IMR-90 (cell line): ENCODE measurements at regions not wholly inside any gene's neighbourhood (a gene's known extent, or its start where the extent isn't known, plus 50 kb on each side); places are given as distances from the start of the nearest gene placed in this dataset.

Experiments used
- ATAC-seq: fragments of 200-7000 bp; cut with Tn5 transposase; 2 replicates; pipeline ENCODE4 v1.9.1; 2020; ENCODE audit warnings: low read depth, mild to moderate bottlenecking, moderate library complexity
- BruUV-seq: library from RNA; stranded (reverse); fragments of 400-500 nt; replicated peaks from 2 replicates; lab custom pipeline; 2021; lab: Mats Ljungman, UMichigan
- CTCF ChIA-PET: fragments of 300-600 bp; formaldehyde crosslinking; extraction: SDS; loops from one replicate; lab custom pipeline; 2021; ENCODE audit warnings: antibody characterized with exemption; lab: Yijun Ruan, JAX
- POLR2A ChIA-PET: fragments of 300-600 bp; sonication (Branson Sonifier 250); formaldehyde crosslinking; loops from one replicate; lab custom pipeline; 2022; ENCODE audit warnings: antibody characterized with exemption; ENCODE audit not compliant: unreplicated experiment; lab: Charles Lee
- DNase-seq: peaks from one replicate; pipeline ENCODE4 v3.0.0; 2013
- H2AFZ ChIP-seq: replicated peaks from 2 replicates; pipeline ENCODE3; 2013; ENCODE audit warnings: low read length, mild to moderate bottlenecking; ENCODE audit not compliant: poor library complexity
- H2AK5ac ChIP-seq: 2 replicates; pipeline ENCODE4 v1.6.1; 2013; ENCODE audit warnings: low read depth, low read length, inconsistent platforms
- H2AK9ac ChIP-seq: replicated peaks from 2 replicates; pipeline ENCODE3; 2013; ENCODE audit warnings: mild to moderate bottlenecking, low read depth, low read length, moderate library complexity; ENCODE audit not compliant: poor library complexity
- H2BK120ac ChIP-seq: 2 replicates; pipeline ENCODE4 v1.6.1; 2013; ENCODE audit warnings: low read depth, low read length, inconsistent platforms
- H2BK15ac ChIP-seq: 3 replicates; pipeline ENCODE4 v1.6.1; 2013; ENCODE audit warnings: low read depth, low read length, inconsistent platforms
- H2BK20ac ChIP-seq: 2 replicates; pipeline ENCODE4 v1.6.1; 2013; ENCODE audit warnings: low read depth, mild to moderate bottlenecking, inconsistent platforms, low read length, moderate library complexity
- H2BK5ac ChIP-seq: 2 replicates; pipeline ENCODE4 v1.6.1; 2013; ENCODE audit warnings: mild to moderate bottlenecking, low read depth, low read length, inconsistent platforms; ENCODE audit not compliant: poor library complexity, severe bottlenecking
- H3K14ac ChIP-seq: replicated peaks from 2 replicates; pipeline ENCODE4 v1.6.1; 2013; ENCODE audit warnings: low read depth, low read length, inconsistent platforms
- H3K18ac ChIP-seq: 2 replicates; pipeline ENCODE4 v1.6.1; 2013; ENCODE audit warnings: low read depth, low read length, control low read depth
- H3K23ac ChIP-seq: 2 replicates; pipeline ENCODE4 v1.6.1; 2013; ENCODE audit warnings: low read depth, low read length, inconsistent platforms
- H3K27ac ChIP-seq: 2 replicates; pipeline ENCODE4 v1.5.1; 2013; ENCODE audit warnings: mild to moderate bottlenecking, control low read depth, low read length; ENCODE audit not compliant: insufficient read depth
- H3K27me3 ChIP-seq: 2 replicates; pipeline ENCODE4 v1.6.1; 2013; ENCODE audit warnings: low read length; ENCODE audit not compliant: control insufficient read depth, insufficient read depth
- H3K36me3 ChIP-seq: 2 replicates; pipeline ENCODE4 v1.6.1; 2013; ENCODE audit warnings: low read length, mixed read lengths; ENCODE audit not compliant: control insufficient read depth, insufficient read depth
- H3K4ac ChIP-seq: 2 replicates; pipeline ENCODE4 v1.6.1; 2013; ENCODE audit warnings: low read depth, low read length, inconsistent platforms
- H3K4me1 ChIP-seq: 2 replicates; pipeline ENCODE4 v1.6.1; 2013; ENCODE audit warnings: low read length, mixed read lengths; ENCODE audit not compliant: control insufficient read depth, insufficient read depth
- H3K4me2 ChIP-seq: 2 replicates; pipeline ENCODE4 v1.6.1; 2013; ENCODE audit warnings: low read depth, mild to moderate bottlenecking, control low read depth, low read length, moderate library complexity
- H3K4me3 ChIP-seq: 2 replicates; pipeline ENCODE4 v1.5.1; 2013; ENCODE audit warnings: low read depth, mild to moderate bottlenecking, control low read depth, low read length, moderate library complexity; ENCODE audit not compliant: insufficient read depth
- H3K56ac ChIP-seq: 2 replicates; pipeline ENCODE4 v1.6.1; 2013; ENCODE audit warnings: low read length, inconsistent platforms; ENCODE audit not compliant: insufficient read depth; ENCODE audit errors: extremely low read depth
- H3K79me1 ChIP-seq, 2 experiments: 2 replicates each; pipeline ENCODE4 v1.6.1; 2013; ENCODE audit warnings: low read length in 2 of 2, inconsistent platforms in 1 of 2, low read depth in 1 of 2
- H3K9ac ChIP-seq: 2 replicates; pipeline ENCODE4 v1.6.1; 2013; ENCODE audit warnings: low read depth, low read length, control low read depth
- H3K9me1 ChIP-seq: 2 replicates; pipeline ENCODE4 v1.6.1; 2013; ENCODE audit warnings: low read length, inconsistent platforms; ENCODE audit not compliant: insufficient read depth
- H3K9me3 ChIP-seq: 2 replicates; pipeline ENCODE4 v1.6.1; 2013; ENCODE audit warnings: low read length; ENCODE audit not compliant: control insufficient read depth, insufficient read depth
- H4K20me1 ChIP-seq: 2 replicates; pipeline ENCODE4 v1.6.1; 2013; ENCODE audit warnings: low read length, inconsistent platforms; ENCODE audit not compliant: insufficient read depth
- H4K5ac ChIP-seq: 2 replicates; pipeline ENCODE4 v1.6.1; 2013; ENCODE audit warnings: mild to moderate bottlenecking, low read depth, low read length, control low read depth
- H4K8ac ChIP-seq, 2 experiments: 2 replicates each; pipeline ENCODE4 v1.6.1; 2013; ENCODE audit warnings: low read depth in 2 of 2, low read length in 2 of 2, control low read depth in 1 of 2, inconsistent platforms in 1 of 2
- H4K91ac ChIP-seq: 2 replicates; pipeline ENCODE4 v1.6.1; 2013; ENCODE audit warnings: low read depth, low read length, inconsistent platforms; ENCODE audit not compliant: insufficient read depth
- CEBPB ChIP-seq: IDR thresholded peaks from 2 replicates; pipeline ENCODE4 v1.6.1; 2012; ENCODE audit warnings: low read depth, low read length, improper control_type of control experiment
- CHD1 ChIP-seq: IDR thresholded peaks from 2 replicates; pipeline ENCODE4 v1.6.1; 2012; ENCODE audit warnings: low read depth, low read length, improper control_type of control experiment
- ELK1 ChIP-seq: fragments of 150-350 bp; IDR thresholded peaks from 2 replicates; pipeline ENCODE4 v1.6.1; 2016; ENCODE audit warnings: low read depth, mild to moderate bottlenecking, low read length, moderate library complexity, borderline replicate concordance
- MXI1 ChIP-seq: IDR thresholded peaks from 2 replicates; pipeline ENCODE4 v1.6.1; 2012; ENCODE audit warnings: low read depth, mild to moderate bottlenecking, low read length, moderate library complexity, borderline replicate concordance
- NFE2L2 ChIP-seq: fragments of 150-350 bp; IDR thresholded peaks from 2 replicates; pipeline ENCODE4 v1.6.1; 2016; ENCODE audit warnings: low read depth, mild to moderate bottlenecking, low read length
- POLR2A ChIP-seq: IDR thresholded peaks from 2 replicates; pipeline ENCODE4 v1.6.1; 2012; ENCODE audit warnings: mild to moderate bottlenecking, low read depth, low read length
- RAD21 ChIP-seq: IDR thresholded peaks from 2 replicates; pipeline ENCODE4 v1.6.1; 2012; ENCODE audit warnings: low read length, improper control_type of control experiment
- RFX5 ChIP-seq: IDR thresholded peaks from 2 replicates; pipeline ENCODE4 v1.8.0; 2012; ENCODE audit warnings: low read depth, mild to moderate bottlenecking, low read length, moderate library complexity
- SMC3 ChIP-seq: fragments of 150-350 bp; IDR thresholded peaks from 2 replicates; pipeline ENCODE4 v1.6.1; 2016; ENCODE audit warnings: low read depth, mild to moderate bottlenecking, antibody characterized with exemption, low read length, moderate library complexity
- dilution Hi-C: fragments of 300-500 bp; cut with HindIII; formaldehyde crosslinking; loops from one replicate; pipeline ENCODE4 v1.14.3; 2018; ENCODE audit warnings: low sequenced_read_pairs; ENCODE audit not compliant: unreplicated experiment
- in situ Hi-C: fragments of 300-500 bp; cut with MboI; formaldehyde crosslinking; loops from 3 replicates; pipeline ENCODE4 v1.14.3; 2019; ENCODE audit warnings: low sequenced_read_pairs, inconsistent platforms, mixed read lengths
- intact Hi-C: fragments of 100-400 bp; cut with micrococcal nuclease; formaldehyde crosslinking; loops from 2 replicates; pipeline ENCODE4 v1.10.0; 2022

- Histone ChIP-seq H3K56ac (no peak overlapping the region), H4K20me1 (no peaks in the 10 kb centered on the region), H2AFZ (no peak overlapping the region), H2BK20ac (no peak overlapping the region), H3K4me1 (no peaks in the 10 kb centered on the region), H3K14ac (no peak overlapping the region), H3K27me3 (no peaks in the 10 kb centered on the region), H2BK120ac (no peak overlapping the region), H2BK5ac (no peak overlapping the region), H3K9me1 (no peaks in the 10 kb centered on the region), H3K4ac (no peak overlapping the region), H3K4me2 (no peak overlapping the region), H3K36me3 (no peaks in the 10 kb centered on the region), H3K9me3 (peaks cover 6% of the 10 kb centered on the region), H3K79me1 (no peaks in the 10 kb centered on the region), H2AK9ac (no peak overlapping the region), H2AK5ac (no peak overlapping the region), H3K9ac (no peak overlapping the region), H3K18ac (no peak overlapping the region), H3K27ac (no peak overlapping the region), H3K23ac (no peak overlapping the region), H4K91ac (no peak overlapping the region), H4K8ac (no peak overlapping the region), H4K5ac (no peak overlapping the region), H2BK15ac (no peak overlapping the region), H3K4me3 (no peak overlapping the region)
- no peak for DNase-seq
- no peak for ATAC-seq
- dilution Hi-C loops = no loop called here
- BruUV-seq = no TSS peak
- ChIA-PET CTCF (no interaction called here), POLR2A (no interaction called here)
- TF ChIP-seq ELK1 = no peak
- TF ChIP-seq NFE2L2 = no peak
- TF ChIP-seq RAD21 = no peak
- TF ChIP-seq SMC3 = no peak
- no peak for TF ChIP-seq POLR2A
- no peak for TF ChIP-seq CEBPB
- TF ChIP-seq RFX5 = no peak
- no peak for TF ChIP-seq MXI1
- TF ChIP-seq CHD1 = no peak
- intact Hi-C loops = no loop called here
- in situ Hi-C loops = no loop called here
Observed at GRCh38 chr11:22082788-22083187, 110.1 kb upstream of the ANO5 start.
